CD8-positive, alpha-beta memory T cell (primary cell): ENCODE measurements at regions not wholly inside any gene's neighbourhood (a gene's known extent, or its start where the extent isn't known, plus 50 kb on each side); places are given as distances from the start of the nearest gene placed in this dataset.
A peak's percentile ranks its signal among the peaks of the same experiment; 100 is the strongest.

Experiments
- CTCF ChIA-PET: fragments of 350-600 bp; sonication (Branson Sonifier 250); formaldehyde crosslinking; loops from one replicate; lab custom pipeline; 2021; ENCODE audit warnings: antibody characterized with exemption; lab: Charles Lee
- POLR2A ChIA-PET: fragments of 350-600 bp; sonication (Branson Sonifier 250); formaldehyde crosslinking; loops from one replicate; lab custom pipeline; 2021; ENCODE audit warnings: antibody characterized with exemption; lab: Charles Lee
- DNase-seq, 5 donors: peaks; one replicate each; pipeline versions ENCODE4 v3.0.0 to v3.0.0-alpha.2; 2020 to 2022; ENCODE audit warnings: mixed read lengths in 1 of 5
- H3K27ac ChIP-seq: one replicate; pipeline ENCODE4 v1.7.0; 2013; ENCODE audit warnings: low read depth, mild to moderate bottlenecking, low read length, moderate library complexity
- H3K27me3 ChIP-seq: 2 replicates; pipeline ENCODE4 v1.7.0; 2013; ENCODE audit warnings: low read length, mild to moderate bottlenecking; ENCODE audit not compliant: insufficient read depth, poor library complexity, severe bottlenecking
- H3K36me3 ChIP-seq: 2 replicates; pipeline ENCODE4 v1.7.0; 2013; ENCODE audit warnings: mild to moderate bottlenecking, low read length, moderate library complexity; ENCODE audit not compliant: insufficient read depth
- H3K4me1 ChIP-seq: 2 replicates; pipeline ENCODE4 v1.7.0; 2013; ENCODE audit warnings: mild to moderate bottlenecking, low read length, moderate library complexity; ENCODE audit not compliant: insufficient read depth
- H3K4me3 ChIP-seq: 2 replicates; pipeline ENCODE4 v1.7.0; 2013; ENCODE audit warnings: mild to moderate bottlenecking, low read length
- H3K9me3 ChIP-seq: 2 replicates; pipeline ENCODE4 v1.7.0; 2013; ENCODE audit warnings: mild to moderate bottlenecking, low read length
- H3K27ac Mint-ChIP-seq, 8 donors: one replicate each; pipeline ENCODE4 v1.8.0; 2020 to 2021; ENCODE audit warnings: mixed read lengths in 8 of 8, mild to moderate bottlenecking in 6 of 8, inconsistent platforms in 3 of 8, moderate library complexity in 3 of 8
- H3K27me3 Mint-ChIP-seq, 2 donors: one replicate each; pipeline ENCODE4 v1.8.0; 2020 to 2021; ENCODE audit warnings: mixed read lengths in 2 of 2, mild to moderate bottlenecking in 1 of 2, moderate library complexity in 1 of 2
- H3K36me3 Mint-ChIP-seq, 3 donors: one replicate each; pipeline ENCODE4 v1.8.0; 2020 to 2021; ENCODE audit warnings: mixed read lengths in 3 of 3, inconsistent platforms in 1 of 3, mild to moderate bottlenecking in 1 of 3
- H3K4me1 Mint-ChIP-seq, 3 donors: one replicate each; pipeline ENCODE4 v1.8.0; 2020 to 2021; ENCODE audit warnings: mixed read lengths in 3 of 3, inconsistent platforms in 1 of 3, mild to moderate bottlenecking in 1 of 3
- H3K4me3 Mint-ChIP-seq, 7 donors: one replicate each; pipeline ENCODE4 v1.8.0; 2020 to 2021; ENCODE audit warnings: mixed read lengths in 7 of 7, mild to moderate bottlenecking in 6 of 7, moderate library complexity in 4 of 7, inconsistent platforms in 2 of 7
- H3K9me3 Mint-ChIP-seq, 5 donors: one replicate each; pipeline ENCODE4 v1.8.0; 2020 to 2022; ENCODE audit warnings: mixed read lengths in 5 of 5, mild to moderate bottlenecking in 3 of 5, moderate library complexity in 2 of 5, inconsistent platforms in 1 of 5

GRCh38 chr9:95670122-95670521 lies 153.4 kb upstream of the PTCH1 start:
- Mint-ChIP-seq H3K27ac (peak overlapping the region in 1 of 8 donors; percentile 34), H3K4me1 (no peaks in the 10 kb centered on the region), H3K36me3 (peaks cover 0 to 10% (median 0%) of the 10 kb centered on the region in 3 donors), H3K9me3 (no peaks in the 10 kb centered on the region), H3K4me3 (no peak overlapping the region), H3K27me3 (peaks cover 3 to 26% of the 10 kb centered on the region in 2 donors)
- no peak for DNase-seq
- H3K9me3 ChIP-seq = no peaks in the 10 kb centered on the region
- no peaks in the 10 kb centered on the region for H3K36me3 ChIP-seq
- no peak overlapping the region for H3K4me3 ChIP-seq
- no peaks in the 10 kb centered on the region for H3K4me1 ChIP-seq
- no peak overlapping the region for H3K27ac ChIP-seq
- no peaks in the 10 kb centered on the region for H3K27me3 ChIP-seq
- ChIA-PET CTCF (no interaction called here), POLR2A (no interaction called here)

GRCh38 chr9:95669253-95669652 lies 152.5 kb upstream of the PTCH1 start:
- H3K36me3 ChIP-seq = no peaks in the 10 kb centered on the region
- Mint-ChIP-seq H3K4me1 (no peaks in the 10 kb centered on the region), H3K27me3 (peaks cover 3 to 26% of the 10 kb centered on the region in 2 donors), H3K4me3 (no peak overlapping the region), H3K36me3 (peaks cover 0 to 10% (median 0%) of the 10 kb centered on the region in 3 donors), H3K27ac (no peak overlapping the region), H3K9me3 (no peaks in the 10 kb centered on the region)
- no peak overlapping the region for H3K27ac ChIP-seq
- no peaks in the 10 kb centered on the region for H3K27me3 ChIP-seq
- POLR2A ChIA-PET = no interaction called here
- CTCF ChIA-PET = no interaction called here
- no peak overlapping the region for H3K4me3 ChIP-seq
- no peaks in the 10 kb centered on the region for H3K9me3 ChIP-seq
- H3K4me1 ChIP-seq = no peaks in the 10 kb centered on the region
- DNase-seq = no peak

- DNase-seq = no peak
- POLR2A ChIA-PET = no interaction called here
- Mint-ChIP-seq H3K27ac (no peak overlapping the region), H3K27me3 (peaks cover 8 to 24% of the 10 kb centered on the region in 2 donors), H3K9me3 (no peaks in the 10 kb centered on the region), H3K4me3 (no peak overlapping the region), H3K36me3 (peaks cover 0 to 3% (median 0%) of the 10 kb centered on the region in 3 donors), H3K4me1 (no peaks in the 10 kb centered on the region)
- Histone ChIP-seq H3K27me3 (no peaks in the 10 kb centered on the region), H3K4me3 (no peak overlapping the region), H3K4me1 (no peaks in the 10 kb centered on the region), H3K27ac (no peak overlapping the region), H3K9me3 (no peaks in the 10 kb centered on the region), H3K36me3 (no peaks in the 10 kb centered on the region)
- CTCF ChIA-PET = no interaction called here
Measured at GRCh38 chr9:95667789-95668188, 151.0 kb upstream of the PTCH1 start.

- Histone ChIP-seq H3K4me1 (no peaks in the 10 kb centered on the region), H3K27ac (no peak overlapping the region), H3K36me3 (no peaks in the 10 kb centered on the region), H3K4me3 (no peak overlapping the region), H3K9me3 (no peaks in the 10 kb centered on the region), H3K27me3 (no peaks in the 10 kb centered on the region)
- peaks cover 0 to 2% (median 0%) of the 10 kb centered on the region in 3 donors for H3K36me3 Mint-ChIP-seq
- no peaks in the 10 kb centered on the region for H3K4me1 Mint-ChIP-seq
- peaks cover 6 to 21% of the 10 kb centered on the region in 2 donors for H3K27me3 Mint-ChIP-seq
- no peak overlapping the region for H3K4me3 Mint-ChIP-seq
- H3K9me3 Mint-ChIP-seq = no peaks in the 10 kb centered on the region
- CTCF ChIA-PET = no interaction called here
- POLR2A ChIA-PET = no interaction called here
- H3K27ac Mint-ChIP-seq = no peak overlapping the region
- no peak for DNase-seq
Measured at GRCh38 chr9:95666785-95667155, 150.0 kb upstream of the PTCH1 start.

GRCh38 chr9:95666096-95666784 lies 149.5 kb upstream of the PTCH1 start:
- H3K27ac Mint-ChIP-seq = no peak overlapping the region
- CTCF ChIA-PET = no interaction called here
- Histone ChIP-seq H3K4me1 (no peaks in the 10 kb centered on the region), H3K4me3 (no peak overlapping the region), H3K9me3 (no peaks in the 10 kb centered on the region), H3K36me3 (no peaks in the 10 kb centered on the region), H3K27me3 (no peaks in the 10 kb centered on the region), H3K27ac (no peak overlapping the region)
- H3K9me3 Mint-ChIP-seq = no peaks in the 10 kb centered on the region
- no peak for DNase-seq
- POLR2A ChIA-PET = no interaction called here
- peaks cover 6 to 21% of the 10 kb centered on the region in 2 donors for H3K27me3 Mint-ChIP-seq
- peaks cover 0 to 7% (median 0%) of the 10 kb centered on the region in 3 donors for H3K36me3 Mint-ChIP-seq
- H3K4me3 Mint-ChIP-seq = no peak overlapping the region
- no peaks in the 10 kb centered on the region for H3K4me1 Mint-ChIP-seq

GRCh38 chr9:95653246-95653645 lies 136.5 kb upstream of the PTCH1 start:
- Mint-ChIP-seq H3K4me1 (peaks cover 4 to 10% (median 8%) of the 10 kb centered on the region in 3 donors), H3K4me3 (no peak overlapping the region), H3K9me3 (no peaks in the 10 kb centered on the region), H3K27ac (no peak overlapping the region), H3K27me3 (peaks cover 3 to 16% of the 10 kb centered on the region in 2 donors), H3K36me3 (peaks cover 0 to 1% (median 0%) of the 10 kb centered on the region in 3 donors)
- H3K27me3 ChIP-seq = no peaks in the 10 kb centered on the region
- POLR2A ChIA-PET = no interaction called here
- H3K36me3 ChIP-seq = no peaks in the 10 kb centered on the region
- H3K4me3 ChIP-seq = no peak overlapping the region
- H3K9me3 ChIP-seq = no peaks in the 10 kb centered on the region
- CTCF ChIA-PET = no interaction called here
- no peak overlapping the region for H3K27ac ChIP-seq
- no peak for DNase-seq
- H3K4me1 ChIP-seq = no peaks in the 10 kb centered on the region

- POLR2A ChIA-PET = no interaction called here
- H3K9me3 Mint-ChIP-seq = peaks cover 0 to 1% (median 0%) of the 10 kb centered on the region in 5 donors
Measured at GRCh38 chr9:95650720-95651119, 133.9 kb upstream of the PTCH1 start.

GRCh38 chr9:95649801-95650213 lies 133.0 kb upstream of the PTCH1 start:
- H3K4me1 Mint-ChIP-seq = peaks cover 4 to 10% (median 8%) of the 10 kb centered on the region in 3 donors
- no peak overlapping the region for H3K27ac ChIP-seq
- H3K27me3 ChIP-seq = no peaks in the 10 kb centered on the region
- H3K4me3 Mint-ChIP-seq = no peak overlapping the region
- ChIA-PET POLR2A (no interaction called here), CTCF (no interaction called here)
- no peaks in the 10 kb centered on the region for H3K36me3 ChIP-seq
- no peak for DNase-seq
- peaks cover 3 to 4% of the 10 kb centered on the region in 2 donors for H3K27me3 Mint-ChIP-seq
- peaks cover 0 to 2% (median 0%) of the 10 kb centered on the region in 5 donors for H3K9me3 Mint-ChIP-seq
- H3K9me3 ChIP-seq = no peaks in the 10 kb centered on the region
- no peak overlapping the region for H3K4me3 ChIP-seq
- no peaks in the 10 kb centered on the region for H3K4me1 ChIP-seq
- peaks cover 0 to 5% (median 0%) of the 10 kb centered on the region in 3 donors for H3K36me3 Mint-ChIP-seq
- H3K27ac Mint-ChIP-seq = no peak overlapping the region

More at GRCh38 chr9:95650720-95651119, 133.9 kb upstream of the PTCH1 start:
- no peak overlapping the region for H3K27ac ChIP-seq
- Mint-ChIP-seq H3K4me1 (peaks cover 4 to 10% (median 8%) of the 10 kb centered on the region in 3 donors), H3K27ac (no peak overlapping the region), H3K4me3 (no peak overlapping the region), H3K36me3 (peaks cover 0 to 5% (median 0%) of the 10 kb centered on the region in 3 donors), H3K27me3 (peaks cover 3 to 4% of the 10 kb centered on the region in 2 donors)
- no peaks in the 10 kb centered on the region for H3K4me1 ChIP-seq
- no peaks in the 10 kb centered on the region for H3K27me3 ChIP-seq
- no peak overlapping the region for H3K4me3 ChIP-seq
- H3K9me3 ChIP-seq = no peaks in the 10 kb centered on the region
- no peak for DNase-seq
- H3K36me3 ChIP-seq = no peaks in the 10 kb centered on the region
- CTCF ChIA-PET = no interaction called here
